ENCODE measurements at regions not wholly inside any gene's neighbourhood (a gene's known extent, or its start where the extent isn't known, plus 50 kb on each side); places are given as distances from the start of the nearest gene placed in this dataset.

DNA sequence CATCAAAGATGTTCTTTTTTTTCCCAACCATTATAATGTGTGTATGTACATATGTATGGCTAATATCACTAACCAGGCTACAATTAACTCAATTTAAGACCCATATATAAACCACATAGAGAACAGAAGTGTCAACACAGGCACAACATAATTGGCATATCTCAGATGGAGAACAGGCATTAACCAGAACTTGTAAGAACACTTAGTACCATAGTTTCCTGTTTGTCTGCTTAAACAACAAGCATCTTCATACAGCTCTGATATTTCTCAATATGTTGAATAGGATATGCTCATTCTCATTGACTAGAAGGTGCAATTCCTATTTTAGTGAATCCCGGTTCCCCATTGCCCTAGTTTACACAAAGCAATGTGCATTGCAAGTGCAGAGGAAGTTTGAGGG, 116.9 kb upstream of the EDNRB start:
- no peak overlapping the region for H3K4me3 ChIP-seq (ENCODE audit: low read depth, low read length)
- no peak for DNase-seq (ENCODE audit: low read depth)
- TF ChIP-seq, protein P1, sequence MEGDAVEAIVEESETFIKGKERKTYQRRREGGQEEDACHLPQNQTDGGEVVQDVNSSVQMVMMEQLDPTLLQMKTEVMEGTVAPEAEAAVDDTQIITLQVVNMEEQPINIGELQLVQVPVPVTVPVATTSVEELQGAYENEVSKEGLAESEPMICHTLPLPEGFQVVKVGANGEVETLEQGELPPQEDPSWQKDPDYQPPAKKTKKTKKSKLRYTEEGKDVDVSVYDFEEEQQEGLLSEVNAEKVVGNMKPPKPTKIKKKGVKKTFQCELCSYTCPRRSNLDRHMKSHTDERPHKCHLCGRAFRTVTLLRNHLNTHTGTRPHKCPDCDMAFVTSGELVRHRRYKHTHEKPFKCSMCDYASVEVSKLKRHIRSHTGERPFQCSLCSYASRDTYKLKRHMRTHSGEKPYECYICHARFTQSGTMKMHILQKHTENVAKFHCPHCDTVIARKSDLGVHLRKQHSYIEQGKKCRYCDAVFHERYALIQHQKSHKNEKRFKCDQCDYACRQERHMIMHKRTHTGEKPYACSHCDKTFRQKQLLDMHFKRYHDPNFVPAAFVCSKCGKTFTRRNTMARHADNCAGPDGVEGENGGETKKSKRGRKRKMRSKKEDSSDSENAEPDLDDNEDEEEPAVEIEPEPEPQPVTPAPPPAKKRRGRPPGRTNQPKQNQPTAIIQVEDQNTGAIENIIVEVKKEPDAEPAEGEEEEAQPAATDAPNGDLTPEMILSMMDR (IDR thresholded peaks at IDR 0.05; ENCODE audit: control insufficient read depth, extremely low read depth, insufficient read depth), result no peak

DNA sequence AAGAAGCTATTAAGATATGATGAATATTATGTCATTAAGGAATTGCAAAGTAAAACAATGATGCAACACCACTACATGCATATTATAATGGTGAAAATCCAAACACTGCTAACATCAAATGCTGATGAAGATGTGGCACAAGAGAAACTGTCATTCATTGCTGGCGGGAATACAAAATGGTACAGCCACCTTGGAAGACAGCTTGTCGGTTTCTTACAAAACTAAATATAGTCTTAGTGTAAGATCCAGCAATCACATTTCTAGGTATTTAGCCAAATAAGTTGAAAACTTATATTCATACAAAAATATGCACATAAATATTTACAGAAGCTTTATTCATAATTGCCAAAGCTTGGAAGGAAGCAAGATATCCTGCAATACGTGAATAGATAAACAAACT, 114.9 kb upstream of the EDNRB start:
- no peak for DNase-seq (ENCODE audit: low read depth)
- TF ChIP-seq, protein P1 (IDR thresholded peaks at IDR 0.05; ENCODE audit: control insufficient read depth, extremely low read depth, insufficient read depth), result no peak
- no peak overlapping the region for H3K4me3 ChIP-seq (ENCODE audit: low read depth, low read length)

DNA sequence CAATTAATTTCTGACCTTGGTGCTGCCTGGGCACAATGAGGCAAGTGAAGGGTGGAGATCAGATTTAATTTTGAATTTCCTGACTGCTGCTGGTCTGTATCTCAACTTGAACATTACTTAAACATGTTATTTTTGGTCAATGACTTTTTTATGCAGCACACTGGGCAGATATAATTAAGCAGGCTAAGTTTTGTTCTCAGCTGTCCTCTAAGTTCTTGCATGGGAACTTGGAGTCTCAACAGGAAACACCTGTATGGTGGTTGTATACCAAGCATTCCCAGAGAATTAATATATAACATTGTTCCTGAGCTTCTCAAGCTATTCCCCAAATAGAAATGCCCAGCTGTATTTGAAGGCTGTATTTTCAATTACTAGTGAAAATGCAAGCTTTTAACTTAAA, 113.5 kb upstream of the EDNRB start:
- no peak for DNase-seq (ENCODE audit: low read depth)
- TF ChIP-seq, protein P1 (IDR thresholded peaks at IDR 0.05; ENCODE audit: control insufficient read depth, extremely low read depth, insufficient read depth), result no peak

DNA sequence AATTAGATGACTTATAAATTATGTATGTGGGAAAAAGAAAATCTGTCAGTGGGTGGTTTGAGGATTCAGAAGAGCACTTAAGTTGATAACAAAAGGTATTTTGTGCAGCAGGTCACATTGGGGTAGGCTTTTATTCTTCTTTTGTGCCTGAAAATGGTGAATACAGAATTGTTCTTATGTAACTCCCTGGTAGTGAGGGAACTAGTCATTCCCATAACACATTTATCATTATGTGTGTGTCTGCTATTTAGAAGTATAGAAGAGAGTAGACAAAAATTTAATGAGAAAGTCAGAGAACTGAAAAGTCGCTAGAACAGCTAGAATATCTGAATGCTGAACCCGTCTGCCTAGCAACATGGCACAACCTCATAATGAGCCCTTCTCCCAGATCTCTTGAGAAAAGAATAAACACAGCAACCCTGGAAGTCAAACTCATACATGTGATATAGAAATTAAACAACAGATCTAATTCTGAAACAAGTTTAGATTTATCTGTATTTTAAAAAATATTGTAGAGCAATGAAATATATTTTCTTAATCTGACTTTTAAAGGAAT, 111.8 kb upstream of the EDNRB start:
- DNase-seq (ENCODE audit: low read depth), result no peak
- no peak overlapping the region for H3K4me3 ChIP-seq (ENCODE audit: low read depth, low read length)
- TF ChIP-seq, protein P1 (IDR thresholded peaks at IDR 0.05; ENCODE audit: control insufficient read depth, extremely low read depth, insufficient read depth), result no peak

More for the DNA sequence above, 113.5 kb upstream of the EDNRB start:
- no peak overlapping the region for H3K4me3 ChIP-seq (ENCODE audit: low read depth, low read length)

DNA sequence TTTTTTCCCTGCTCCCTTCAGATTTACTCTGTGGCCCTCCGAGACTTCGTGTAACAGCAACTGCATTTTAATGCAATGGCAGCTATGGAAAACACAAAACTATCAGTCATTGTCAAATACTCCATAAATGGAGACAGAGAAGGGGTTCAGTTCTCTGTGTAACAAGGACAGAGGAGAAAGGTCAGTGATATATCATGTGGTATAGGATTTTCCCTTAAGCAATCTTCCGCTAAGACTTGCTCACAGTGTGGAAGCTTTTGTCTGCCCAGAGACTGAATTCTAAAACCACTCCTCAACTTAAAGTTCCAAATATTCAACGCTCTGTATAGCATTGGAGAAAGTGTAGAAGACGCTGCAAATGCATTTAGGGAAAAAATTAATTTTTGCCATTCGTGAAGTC, 111.3 kb upstream of the EDNRB start:
- TF ChIP-seq, protein P1 (IDR thresholded peaks at IDR 0.05; ENCODE audit: control insufficient read depth, extremely low read depth, insufficient read depth), result no peak
- no peak overlapping the region for H3K4me3 ChIP-seq (ENCODE audit: low read depth, low read length)
- no peak for DNase-seq (ENCODE audit: low read depth)

DNA sequence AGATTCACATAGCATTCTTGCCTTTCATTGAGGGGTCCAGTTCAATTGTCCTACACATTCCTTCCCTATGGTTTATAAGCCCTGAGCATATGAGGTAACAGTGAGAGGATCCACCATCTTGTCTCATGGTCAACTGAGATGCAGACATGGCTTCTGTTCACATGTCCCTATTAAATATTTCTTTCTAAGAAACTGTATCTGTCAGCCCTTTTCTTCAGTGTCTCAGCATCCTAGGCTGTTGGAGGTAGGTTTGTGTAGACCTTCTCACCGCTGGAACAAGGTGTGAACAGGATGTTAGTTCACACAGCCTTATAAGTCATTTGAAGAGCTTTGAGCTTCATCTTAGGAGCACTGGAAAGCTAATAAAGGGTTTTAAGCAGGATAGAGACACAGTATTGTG, 110.3 kb upstream of the EDNRB start:
- TF ChIP-seq, protein P1 (IDR thresholded peaks at IDR 0.05; ENCODE audit: control insufficient read depth, extremely low read depth, insufficient read depth), result no peak
- no peak for DNase-seq (ENCODE audit: low read depth)
- no peak overlapping the region for H3K4me3 ChIP-seq (ENCODE audit: low read depth, low read length)

DNA sequence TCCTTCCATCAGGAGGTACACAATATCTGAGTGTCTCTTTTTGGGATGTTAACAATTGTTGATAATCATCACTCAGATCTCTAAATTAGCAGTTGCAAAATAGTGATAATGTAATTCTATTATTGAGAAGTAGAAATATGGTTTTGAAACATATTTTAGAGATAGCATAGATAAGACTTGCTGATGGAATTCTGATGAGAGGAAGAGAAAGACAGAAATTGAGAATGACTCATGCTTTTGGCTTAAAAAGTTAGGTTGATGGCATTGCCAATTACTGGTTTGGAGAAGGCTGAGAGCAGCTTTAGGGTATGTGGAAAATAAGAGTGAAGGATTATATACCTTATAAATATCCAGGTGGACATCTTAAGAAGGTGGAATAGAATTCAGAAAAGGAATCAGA, 106.4 kb upstream of the EDNRB start:
- DNase-seq (ENCODE audit: low read depth), result no peak
- TF ChIP-seq, protein P1 (IDR thresholded peaks at IDR 0.05; ENCODE audit: control insufficient read depth, extremely low read depth, insufficient read depth), result no peak
- no peak overlapping the region for H3K4me3 ChIP-seq (ENCODE audit: low read depth, low read length)

All from LNCaP clone FGC (cell line).